ENCODE measurements at regions not wholly inside any gene's neighbourhood (a gene's known extent, or its start where the extent isn't known, plus 50 kb on each side); places are given as distances from the start of the nearest gene placed in this dataset.

DNA sequence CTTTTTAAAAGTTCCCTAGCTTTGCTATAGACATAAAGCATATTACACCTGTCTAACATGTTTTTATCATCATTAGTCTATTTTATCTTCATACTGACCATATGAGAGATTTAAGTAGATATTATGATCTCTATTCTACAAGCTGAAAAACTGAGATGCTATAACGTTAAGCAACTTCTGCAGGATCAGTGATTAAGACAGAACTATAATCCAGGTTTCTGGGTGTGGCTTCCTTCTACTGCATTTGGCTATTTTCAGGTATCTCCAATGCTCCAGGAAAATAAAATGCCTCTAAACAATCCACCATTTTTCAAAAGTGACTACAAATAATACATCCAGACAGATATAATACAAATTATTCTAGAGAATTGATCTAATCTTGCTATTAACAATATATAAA is 53.4 kb downstream of the RGS2 start:
- TF ChIP-seq, protein P1, sequence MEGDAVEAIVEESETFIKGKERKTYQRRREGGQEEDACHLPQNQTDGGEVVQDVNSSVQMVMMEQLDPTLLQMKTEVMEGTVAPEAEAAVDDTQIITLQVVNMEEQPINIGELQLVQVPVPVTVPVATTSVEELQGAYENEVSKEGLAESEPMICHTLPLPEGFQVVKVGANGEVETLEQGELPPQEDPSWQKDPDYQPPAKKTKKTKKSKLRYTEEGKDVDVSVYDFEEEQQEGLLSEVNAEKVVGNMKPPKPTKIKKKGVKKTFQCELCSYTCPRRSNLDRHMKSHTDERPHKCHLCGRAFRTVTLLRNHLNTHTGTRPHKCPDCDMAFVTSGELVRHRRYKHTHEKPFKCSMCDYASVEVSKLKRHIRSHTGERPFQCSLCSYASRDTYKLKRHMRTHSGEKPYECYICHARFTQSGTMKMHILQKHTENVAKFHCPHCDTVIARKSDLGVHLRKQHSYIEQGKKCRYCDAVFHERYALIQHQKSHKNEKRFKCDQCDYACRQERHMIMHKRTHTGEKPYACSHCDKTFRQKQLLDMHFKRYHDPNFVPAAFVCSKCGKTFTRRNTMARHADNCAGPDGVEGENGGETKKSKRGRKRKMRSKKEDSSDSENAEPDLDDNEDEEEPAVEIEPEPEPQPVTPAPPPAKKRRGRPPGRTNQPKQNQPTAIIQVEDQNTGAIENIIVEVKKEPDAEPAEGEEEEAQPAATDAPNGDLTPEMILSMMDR (IDR thresholded peaks at IDR 0.05; ENCODE audit: low read depth, low read length) = no peak
- no peak for TF ChIP-seq POLR2A (IDR thresholded peaks at IDR 0.05; ENCODE audit: extremely low read depth, insufficient read length)
